Activated naive CD4-positive, alpha-beta T cell treated with Interleukin-2 at 50 U/mL for 16 hours (primary cell): ENCODE measurements at regions not wholly inside any gene's neighbourhood (a gene's known extent, or its start where the extent isn't known, plus 50 kb on each side); places are given as distances from the start of the nearest gene placed in this dataset.

Experiments used
- DNase-seq: peaks from one replicate; pipeline ENCODE4 v3.0.0-alpha.2; 2020

DNA sequence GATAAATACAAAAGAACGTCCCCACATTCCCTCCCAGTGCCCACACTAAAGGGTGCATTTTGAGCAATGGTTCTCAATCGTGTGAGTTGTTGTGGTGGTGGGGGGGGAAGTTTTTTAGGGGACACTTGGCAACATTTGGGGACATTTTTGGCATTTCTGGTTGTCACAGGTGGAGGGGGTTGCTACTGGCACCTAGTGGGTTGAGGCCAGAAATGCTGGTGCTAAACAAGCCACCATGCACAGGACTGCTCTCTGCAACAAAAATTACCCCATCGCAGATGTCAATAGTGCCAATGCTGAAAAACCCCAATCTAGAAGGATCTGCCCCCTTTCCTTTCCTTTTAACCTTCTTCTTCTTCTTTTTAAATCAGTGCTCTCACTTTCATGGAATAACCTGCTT, 453.3 kb downstream of the TSHZ3 start:
- no peak for DNase-seq

DNA sequence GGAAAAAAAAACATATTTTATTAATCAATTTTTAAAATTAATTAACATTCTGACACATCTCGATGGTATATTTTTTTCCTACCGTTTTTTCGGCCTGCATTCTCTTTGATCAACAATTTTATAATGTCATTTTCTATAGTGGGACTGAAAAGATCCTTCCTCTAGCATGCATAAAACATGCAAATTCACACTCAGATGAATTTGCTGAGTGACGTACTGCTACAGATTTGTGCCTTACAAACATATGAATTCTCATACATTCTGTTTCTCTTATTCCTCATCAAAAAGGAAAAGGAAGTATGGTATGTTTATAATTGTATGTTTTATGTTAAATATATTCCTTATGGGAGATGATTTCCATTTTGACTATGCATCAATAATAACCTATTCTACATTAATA, 458.2 kb downstream of the TSHZ3 start:
- DNase-seq, result no peak

DNA sequence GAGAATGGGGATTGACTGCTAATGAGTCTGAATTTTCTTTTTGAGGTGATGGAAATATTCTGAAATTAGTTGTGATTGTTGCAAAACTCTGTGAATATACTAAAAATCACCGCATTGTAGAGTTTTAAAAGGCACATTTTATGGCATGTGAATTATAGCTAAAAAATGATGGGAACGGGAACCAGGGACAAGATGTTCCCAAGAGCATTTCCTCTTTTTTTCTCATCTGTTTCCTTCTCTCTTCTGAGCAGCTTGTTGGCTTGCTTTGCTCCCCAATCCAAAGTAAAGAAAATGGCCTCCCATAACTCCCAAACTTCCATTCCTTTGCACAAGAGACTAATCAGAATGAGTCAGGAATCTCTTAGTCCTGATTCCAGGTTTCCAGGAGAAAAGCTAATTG, 459.2 kb downstream of the TSHZ3 start:
- DNase-seq, result no peak

DNA sequence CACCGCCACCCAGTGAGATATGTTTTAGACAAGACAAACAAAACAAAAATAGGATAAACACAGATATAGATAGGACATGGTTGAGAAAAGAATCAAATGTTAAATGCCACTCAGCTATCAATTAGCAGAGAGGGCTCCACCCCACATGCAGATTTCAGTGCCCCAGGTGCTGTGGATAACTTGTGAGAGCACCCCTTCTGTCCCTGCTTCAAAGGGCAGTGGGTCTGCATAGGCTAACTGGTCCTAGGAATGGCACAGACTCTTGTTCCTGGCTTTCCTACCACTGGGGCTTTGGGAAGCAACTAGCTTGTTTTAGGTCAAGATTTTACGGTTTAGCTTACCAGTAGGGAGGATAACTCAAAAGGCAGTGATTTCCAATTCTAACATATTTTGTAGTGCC, 460.3 kb downstream of the TSHZ3 start:
- no peak for DNase-seq

DNA sequence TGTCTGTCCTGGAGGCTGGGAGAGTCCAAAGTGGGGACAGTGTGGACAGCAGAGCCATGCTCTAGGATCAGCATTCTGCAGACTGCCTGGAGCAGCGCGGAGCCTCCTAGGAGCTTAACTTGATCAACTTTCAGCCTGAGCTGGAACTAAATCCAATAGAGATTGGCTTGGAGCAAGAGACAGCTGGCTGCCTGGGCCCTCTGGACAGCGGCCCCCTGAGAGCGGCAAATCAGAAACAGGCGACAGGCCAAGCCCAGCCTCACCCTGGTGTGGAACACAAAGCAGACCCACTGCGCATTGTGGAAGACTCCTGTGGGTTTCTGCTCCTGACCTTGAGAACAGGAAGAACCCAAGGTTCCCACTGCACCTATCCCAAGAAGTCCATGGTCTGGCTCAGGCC, 462.2 kb downstream of the TSHZ3 start:
- DNase-seq, result no peak

DNA sequence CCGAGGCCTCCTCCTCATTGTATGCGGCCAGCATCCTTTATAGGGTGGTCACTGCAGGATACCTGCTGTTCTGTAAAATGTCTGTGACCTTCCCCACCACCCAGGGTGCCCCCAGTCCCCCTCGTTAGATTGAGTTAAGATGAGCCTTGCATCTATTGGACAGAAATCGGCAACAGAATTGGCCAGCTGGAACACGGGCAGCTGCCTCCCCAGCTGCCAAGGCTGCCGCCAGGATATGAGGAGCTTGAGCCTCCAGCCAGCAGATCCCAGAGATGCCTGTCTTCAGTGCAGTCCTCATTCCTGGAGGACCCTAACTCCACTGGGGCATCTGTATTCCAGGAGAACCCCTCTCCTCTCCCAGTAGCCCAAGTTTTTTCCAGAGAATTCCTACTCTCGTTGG, 463.0 kb downstream of the TSHZ3 start:
- DNase-seq, result no peak

DNA sequence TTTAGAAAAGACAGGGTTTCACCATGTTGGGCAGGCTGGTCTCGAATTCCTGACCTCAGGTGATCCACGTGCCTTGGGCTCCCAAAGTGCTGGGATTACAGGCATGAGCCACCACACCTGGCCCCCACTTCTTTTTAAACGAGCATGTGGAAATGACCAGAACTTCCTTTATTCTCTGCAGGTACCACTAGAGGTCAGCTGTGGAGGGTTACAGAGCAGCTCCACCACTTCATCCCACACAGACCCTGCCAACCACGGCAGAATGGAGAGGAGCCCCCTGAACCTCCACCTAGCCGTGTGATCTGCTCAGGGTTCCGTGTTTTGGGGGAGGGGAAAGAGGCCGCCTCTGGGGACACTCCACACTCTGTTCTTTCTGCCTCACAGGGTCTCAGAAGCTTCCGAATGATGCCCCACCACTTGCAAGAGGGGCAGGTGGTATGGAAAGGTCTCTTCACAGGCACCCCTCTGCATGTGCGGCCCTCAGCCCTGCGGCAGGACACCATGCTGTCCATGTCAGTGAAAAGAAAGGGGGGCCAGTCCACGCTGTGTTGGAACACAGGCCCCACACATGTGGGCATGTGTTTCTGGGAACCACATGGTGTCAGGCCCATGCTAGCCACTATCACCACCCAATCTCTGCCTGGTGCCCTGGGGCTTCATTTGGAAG, 465.0 kb downstream of the TSHZ3 start:
- DNase-seq, result no peak

DNA sequence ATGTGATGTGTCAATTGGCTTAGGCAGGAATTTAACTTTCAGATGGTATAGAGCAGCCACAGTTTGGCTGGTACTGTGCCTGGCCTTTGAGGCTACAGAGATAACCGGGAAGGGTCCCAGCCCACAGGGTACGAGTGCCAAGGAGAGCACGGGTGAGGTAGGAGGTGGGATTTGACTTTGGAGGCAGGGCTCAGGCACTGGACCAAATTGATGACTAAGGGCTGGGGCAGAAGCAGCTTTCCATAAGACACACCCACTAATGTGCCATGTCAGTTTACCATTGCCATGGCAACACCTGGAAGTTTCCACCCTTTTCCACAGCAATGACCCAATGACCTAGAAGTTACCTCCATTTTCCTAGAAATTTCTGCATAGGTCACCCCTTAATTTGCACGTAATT, 466.2 kb downstream of the TSHZ3 start:
- no peak for DNase-seq

DNA sequence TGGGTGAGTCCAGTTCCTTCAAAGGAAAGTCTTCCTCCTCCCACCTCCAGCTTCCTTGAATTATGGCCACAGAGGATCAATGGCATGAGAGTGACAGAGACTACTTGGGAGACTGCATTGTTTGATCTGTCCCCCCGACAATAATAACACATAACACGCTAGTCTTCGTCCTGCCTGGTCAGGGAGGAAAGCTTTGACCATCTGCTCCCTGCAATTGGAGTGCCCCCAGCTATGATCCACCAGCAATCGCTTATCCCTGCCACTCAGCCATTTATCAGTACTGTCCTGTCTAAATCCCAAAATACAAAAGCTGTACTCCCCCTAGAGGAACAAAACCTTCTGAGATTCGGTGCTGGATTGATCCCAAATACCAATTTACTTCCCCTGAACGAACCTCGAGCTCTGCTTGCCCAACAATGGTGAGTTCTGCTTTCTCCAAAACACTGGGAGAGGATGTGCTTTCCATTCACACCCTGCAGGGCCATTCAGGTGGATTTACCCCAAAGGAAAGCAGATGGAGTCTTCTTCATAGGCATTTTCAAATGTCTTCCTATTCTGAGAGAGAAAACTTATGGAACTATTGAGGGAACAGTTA, 466.7 kb downstream of the TSHZ3 start:
- DNase-seq, result no peak

DNA sequence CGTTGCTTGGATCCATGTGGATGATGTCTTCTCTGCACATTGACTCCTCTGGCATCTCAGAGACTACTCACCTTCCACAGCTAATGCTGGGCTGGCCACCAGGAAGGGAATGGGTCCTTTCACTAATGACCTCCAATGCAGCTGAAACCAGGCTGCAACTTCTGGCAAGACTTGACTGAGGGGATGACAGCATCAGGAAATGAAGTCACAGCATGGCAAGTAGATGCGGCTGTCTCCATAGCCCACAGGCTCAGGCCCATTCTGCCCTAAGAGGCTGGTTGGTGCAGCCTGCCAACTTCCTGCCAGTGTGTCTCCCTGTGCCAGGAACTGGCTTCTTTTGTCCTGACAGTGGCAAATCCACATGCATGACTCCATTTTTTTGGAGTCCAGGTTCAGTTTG, 467.3 kb downstream of the TSHZ3 start:
- DNase-seq, result no peak

DNA sequence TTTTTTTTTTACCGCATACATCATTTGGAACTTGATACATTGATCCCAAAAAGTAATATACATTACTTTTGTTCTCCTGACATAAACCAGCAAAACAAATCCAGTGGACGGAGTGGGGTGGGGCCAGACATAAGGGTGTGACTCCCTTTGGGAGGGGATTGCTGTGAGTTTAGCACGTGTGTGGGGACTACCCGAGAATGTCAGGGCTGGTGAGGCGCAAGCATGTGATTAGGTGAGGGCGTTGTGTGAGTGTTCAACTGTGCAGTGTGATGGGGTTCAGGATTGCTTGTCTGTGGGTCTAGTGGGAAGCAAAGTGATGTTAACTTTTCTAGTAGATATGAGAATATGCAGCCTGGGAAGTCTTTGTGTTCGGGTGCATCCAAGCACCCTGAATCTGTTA, 468.0 kb downstream of the TSHZ3 start:
- DNase-seq, result no peak

DNA sequence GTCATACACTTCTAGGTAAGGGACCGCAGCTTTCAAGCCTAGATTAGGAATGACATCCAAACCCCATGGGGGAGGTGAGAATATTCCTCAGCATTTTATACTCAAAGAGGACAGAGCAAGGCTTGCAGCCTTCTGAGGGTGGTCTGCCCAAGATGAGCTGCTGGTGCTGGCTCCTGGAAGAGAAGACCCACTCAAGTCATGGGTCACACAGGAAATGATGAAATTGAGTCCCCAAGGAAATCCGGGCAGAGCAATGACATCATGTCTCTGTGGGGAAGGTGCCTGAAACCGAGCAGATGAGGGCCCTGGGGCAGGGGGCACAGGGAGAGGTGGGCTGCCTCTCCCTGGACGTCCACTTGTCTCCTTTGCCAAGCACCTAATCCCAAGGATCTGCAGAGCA, 468.7 kb downstream of the TSHZ3 start:
- no peak for DNase-seq

DNA sequence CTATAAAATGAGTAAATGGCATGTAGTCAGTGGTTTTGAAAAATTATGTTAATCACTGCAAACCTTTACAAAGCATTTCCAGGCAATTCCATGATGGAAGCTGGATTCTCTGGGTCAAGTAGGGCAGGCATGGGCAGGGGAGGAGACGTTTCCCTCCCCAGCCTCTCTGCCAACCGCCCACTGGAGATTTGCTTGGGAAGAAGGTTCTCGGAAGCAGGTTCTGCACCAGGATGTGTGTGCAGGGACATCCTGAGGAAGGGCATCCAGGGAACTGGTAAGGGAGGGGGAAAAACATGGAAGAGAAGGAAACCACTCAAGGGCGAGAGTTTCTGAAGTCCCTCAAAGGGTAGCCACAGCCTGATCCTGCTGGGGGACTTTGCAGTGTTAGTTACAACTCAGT, 469.1 kb downstream of the TSHZ3 start:
- DNase-seq, result no peak

DNA sequence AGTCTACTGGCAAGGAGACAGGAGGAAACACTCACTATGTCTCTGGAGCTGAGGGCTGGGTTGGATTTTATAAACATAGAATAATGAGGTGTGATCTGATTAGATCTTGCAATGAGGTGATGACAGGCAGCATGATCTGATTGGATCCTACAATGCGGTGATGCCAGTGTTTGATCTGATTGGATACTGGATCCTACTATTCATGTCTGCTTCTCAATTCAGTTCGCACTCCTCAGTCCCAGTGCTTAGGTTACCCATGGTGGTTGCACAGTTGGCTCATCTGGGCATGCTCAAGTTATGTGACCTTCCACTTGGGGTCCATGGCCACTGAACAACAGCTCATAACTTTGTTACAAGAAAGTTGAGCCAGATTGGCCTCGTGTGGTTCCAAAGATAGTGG, 469.5 kb downstream of the TSHZ3 start:
- DNase-seq, result no peak

DNA sequence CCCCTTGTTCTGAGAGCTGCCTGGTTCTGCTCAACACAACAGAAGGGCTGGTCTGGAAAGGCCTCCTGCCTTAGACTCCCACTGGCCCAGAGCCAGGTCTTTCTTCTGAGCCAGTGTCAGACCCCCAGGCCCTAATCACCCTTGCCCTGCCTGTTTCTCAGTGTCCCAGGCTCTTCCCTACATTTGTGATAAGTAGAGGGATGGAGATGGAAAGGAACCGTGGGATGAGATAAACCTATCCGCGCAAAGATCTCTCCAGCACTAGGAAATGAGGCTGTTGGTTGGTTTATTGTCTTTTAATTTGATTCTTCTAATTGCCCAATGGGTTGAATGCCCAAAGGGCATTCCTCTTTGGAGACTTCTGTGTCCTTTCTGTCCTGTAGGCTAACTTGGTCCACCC, 470.0 kb downstream of the TSHZ3 start:
- DNase-seq, result no peak

DNA sequence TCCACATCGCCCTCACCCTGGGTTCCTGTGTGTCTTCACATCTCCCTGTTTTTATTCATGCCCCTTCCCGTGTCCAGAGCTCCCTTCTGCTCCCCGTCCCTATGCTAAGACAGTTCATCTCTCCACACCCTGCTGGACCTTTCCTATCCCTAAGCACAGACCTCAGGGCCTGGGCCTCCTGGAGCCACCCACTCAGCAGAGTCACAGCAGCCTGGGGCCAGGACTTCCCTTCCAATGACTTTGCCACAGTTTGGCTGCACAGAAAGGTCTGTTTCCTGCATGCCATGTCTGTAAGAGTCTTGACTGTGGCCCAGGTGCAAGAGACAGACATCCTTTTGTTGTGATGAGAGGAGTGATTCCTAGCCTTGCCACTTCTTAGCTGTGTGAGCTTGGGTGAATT, 470.7 kb downstream of the TSHZ3 start:
- DNase-seq, result no peak

DNA sequence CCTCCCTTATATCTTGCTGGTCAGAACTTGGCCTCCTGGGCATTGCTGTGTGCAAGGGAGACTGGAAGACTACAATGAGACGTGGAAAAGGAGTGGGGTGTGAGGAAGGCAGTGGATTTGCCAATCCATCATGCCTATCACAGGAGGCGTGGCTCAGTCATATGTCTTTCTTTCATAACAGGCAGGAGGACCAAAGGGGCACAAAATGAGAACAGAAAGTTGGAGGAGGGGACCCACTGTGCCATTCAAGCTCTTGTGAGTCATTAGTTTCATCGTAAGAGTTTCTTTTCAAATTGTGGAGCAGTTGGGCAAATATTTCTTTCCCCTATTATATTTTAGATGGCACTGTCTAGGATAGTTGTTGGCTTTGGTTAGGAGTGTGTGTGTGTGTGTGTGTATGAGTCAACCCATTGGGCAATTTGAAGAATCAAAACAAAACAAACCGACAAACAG, 471.5 kb downstream of the TSHZ3 start:
- no peak for DNase-seq

DNA sequence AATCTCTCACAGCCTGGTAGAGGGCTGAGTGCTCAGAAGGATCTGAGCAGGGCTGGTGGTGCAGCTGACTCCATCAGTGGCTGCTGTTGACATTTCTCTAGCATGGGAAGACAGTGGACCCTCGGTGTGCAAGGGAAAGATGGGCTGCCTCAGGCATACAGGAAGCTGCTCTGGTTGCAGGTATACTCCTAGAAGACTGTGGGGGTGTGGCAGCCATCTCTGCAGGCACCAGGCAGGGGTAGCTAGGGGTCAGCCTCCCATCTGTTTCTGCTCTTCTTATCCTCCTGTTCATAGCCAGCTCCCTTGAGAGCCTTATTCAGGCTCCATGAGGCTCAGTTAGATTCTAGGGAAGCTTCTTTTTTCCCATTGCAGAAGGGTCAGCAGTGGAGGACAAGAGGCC, 475.5 kb downstream of the TSHZ3 start:
- DNase-seq, result no peak

DNA sequence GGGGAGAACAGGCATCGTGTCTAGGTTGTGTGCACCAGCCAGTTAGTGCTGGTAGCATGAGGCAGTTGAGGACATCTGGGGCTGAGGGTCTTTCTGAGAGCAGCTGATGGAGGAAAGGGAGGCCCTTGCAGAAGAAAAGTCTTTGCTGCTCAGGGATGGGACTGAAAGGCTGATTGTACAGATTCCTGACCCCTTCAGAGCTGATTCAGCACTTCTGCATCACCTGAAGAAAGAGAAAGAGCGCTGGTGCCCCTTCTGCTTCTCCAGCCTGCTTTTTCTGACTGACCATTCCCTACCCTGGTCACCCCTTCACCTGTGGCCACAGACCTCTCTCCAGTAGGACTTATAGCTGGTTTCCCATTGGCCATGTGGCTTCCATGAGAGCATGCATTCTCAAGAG, 476.2 kb downstream of the TSHZ3 start:
- DNase-seq, result no peak

DNA sequence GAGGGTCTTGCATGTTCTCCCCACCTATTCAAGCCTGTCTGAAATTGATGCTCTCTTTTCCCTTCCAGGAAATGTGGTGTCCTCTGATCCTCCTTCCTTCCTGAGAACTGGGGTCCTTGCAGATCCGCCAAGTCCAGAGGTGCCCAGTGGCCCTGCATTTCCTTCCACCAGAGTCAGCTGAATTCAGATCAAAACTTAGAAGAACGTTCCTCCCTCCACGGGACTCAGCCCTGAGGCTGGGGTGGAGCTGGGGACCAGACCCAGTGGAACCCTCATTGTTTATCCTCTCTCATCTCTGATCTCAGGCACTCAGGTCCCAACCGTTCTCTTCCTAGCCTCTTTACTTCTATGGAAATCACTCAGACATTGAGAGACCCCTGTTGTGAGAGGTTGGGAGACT, 477.3 kb downstream of the TSHZ3 start:
- DNase-seq, result no peak

DNA sequence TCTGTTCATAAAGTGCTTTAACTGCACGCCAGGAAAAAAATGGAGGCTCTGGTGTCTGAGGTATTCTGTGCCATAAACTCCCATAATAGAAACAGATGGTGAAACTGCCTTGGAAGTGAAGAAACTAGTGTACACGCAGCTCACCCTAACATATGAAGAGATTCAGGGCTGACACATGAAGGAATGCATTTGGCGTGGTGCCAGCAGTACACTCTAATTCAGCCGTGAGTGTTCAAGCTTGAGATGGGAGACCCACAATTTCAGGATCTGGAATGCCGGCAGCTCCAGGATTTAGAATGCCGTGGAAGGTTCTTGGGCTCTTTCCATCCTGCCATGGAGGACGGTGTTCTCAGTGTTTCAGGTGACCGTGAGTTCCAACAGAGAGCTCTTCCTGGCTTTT, 478.4 kb downstream of the TSHZ3 start:
- DNase-seq, result no peak

DNA sequence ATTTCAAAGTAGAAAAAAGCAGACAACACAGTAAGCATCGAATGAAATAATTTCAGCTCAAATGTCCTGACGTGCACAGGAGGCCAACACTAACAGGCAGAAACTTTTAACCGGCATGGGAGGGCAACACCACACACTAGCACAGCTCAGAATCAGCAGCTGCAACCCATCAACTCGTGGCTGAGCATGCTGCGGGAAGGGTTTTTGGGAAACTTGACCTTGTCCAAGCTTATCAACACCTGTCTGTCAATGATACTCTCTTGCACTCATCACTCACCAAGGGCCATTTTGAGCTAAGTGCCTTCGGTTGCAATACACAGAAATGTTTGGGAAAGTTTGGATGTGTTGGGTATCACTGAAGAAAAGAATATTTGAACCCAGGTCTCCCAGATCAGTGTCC, 483.7 kb downstream of the TSHZ3 start:
- DNase-seq, result no peak

DNA sequence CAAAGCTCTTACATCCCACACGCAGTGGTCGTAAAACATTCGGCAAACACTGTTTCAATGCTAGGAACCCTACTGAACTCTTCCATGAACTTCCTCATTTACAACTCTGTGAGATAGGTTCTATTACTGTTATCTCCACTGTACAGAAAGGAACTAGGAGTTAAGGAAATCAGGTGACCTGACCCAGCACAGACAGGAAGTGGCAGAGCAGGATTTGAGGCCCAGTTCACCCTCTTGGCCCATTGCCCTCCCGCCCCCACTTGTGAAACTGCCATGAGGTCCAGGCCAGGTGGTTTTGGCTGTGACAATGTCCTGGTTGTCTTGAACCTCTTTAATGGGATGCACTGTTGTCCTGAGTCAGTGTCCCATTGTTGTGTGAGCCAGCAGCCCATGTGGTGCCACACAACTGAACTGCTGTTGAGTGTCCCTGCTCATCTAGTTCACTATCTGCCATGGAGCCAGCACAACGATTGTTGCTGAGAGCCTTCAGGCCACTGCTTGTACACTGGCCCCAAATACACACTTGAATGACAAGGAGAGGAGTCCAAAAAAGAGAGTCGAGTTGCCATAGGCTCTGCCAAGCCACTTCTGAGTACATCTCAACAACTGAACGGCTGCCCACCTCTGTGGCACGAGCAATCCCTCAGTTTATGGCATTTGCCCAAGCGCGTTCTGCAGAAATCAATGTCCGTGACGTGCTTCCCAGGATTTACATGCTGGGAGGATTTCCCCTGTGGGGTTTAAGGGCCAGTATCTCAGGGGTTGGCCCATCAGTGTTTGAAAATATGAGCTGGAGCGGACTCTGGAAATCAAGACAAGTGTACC, 484.6 kb downstream of the TSHZ3 start:
- no peak for DNase-seq

DNA sequence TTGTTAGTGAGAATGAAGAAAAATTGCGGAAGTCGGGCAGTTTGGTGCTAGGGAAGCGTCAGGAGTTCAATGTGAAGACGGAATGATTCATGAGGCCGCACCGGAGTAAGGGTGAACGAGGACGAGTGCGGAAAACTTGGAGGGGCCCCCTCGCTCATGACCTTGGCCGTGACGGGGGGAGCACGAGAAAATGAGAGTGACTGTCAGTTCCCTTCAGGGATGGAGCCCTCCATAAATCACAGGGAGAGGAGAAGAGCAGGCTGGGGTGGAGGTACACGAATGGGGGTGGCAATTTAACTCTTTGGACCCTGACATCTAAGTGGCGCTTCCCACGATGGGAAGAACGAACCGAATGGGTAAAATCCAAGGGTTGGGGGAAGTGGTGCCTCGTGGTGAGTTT, 486.4 kb downstream of the TSHZ3 start:
- no peak for DNase-seq
